ENCODE measurements at regions not wholly inside any gene's neighbourhood (a gene's known extent, or its start where the extent isn't known, plus 50 kb on each side); places are given as distances from the start of the nearest gene placed in this dataset.

- H3K4me3 ChIP-seq (ENCODE audit: low read length in 3 of 3), result no peak overlapping the region
- peaks cover 0 to 4% (median 0%) of the 10 kb centered on the region in 3 donors for H3K9me3 ChIP-seq (ENCODE audit: control insufficient read depth in 3 of 3, low read length in 3 of 3)
- no peaks in the 10 kb centered on the region for H3K4me1 ChIP-seq (ENCODE audit: control insufficient read depth in 3 of 3, insufficient read depth in 3 of 3, low read length in 3 of 3)
- H3K9ac ChIP-seq (ENCODE audit: low read depth in 1 of 3, low read length in 3 of 3), result no peak overlapping the region
- H3K36me3 ChIP-seq (ENCODE audit: control insufficient read depth in 3 of 3, insufficient read depth in 3 of 3, low read length in 3 of 3), result no peaks in the 10 kb centered on the region
- H3K27me3 ChIP-seq (ENCODE audit: control insufficient read depth in 3 of 3, insufficient read depth in 3 of 3, low read length in 3 of 3), result no peaks in the 10 kb centered on the region
- no peak overlapping the region for H3K27ac ChIP-seq (ENCODE audit: low read depth, low read length)
Measured at GRCh38 chr10:129165076-129165720, 301.8 kb upstream of the MGMT start.

- H3K27me3 ChIP-seq (ENCODE audit: control insufficient read depth in 3 of 3, insufficient read depth in 3 of 3, low read length in 3 of 3), result no peaks in the 10 kb centered on the region
- H3K9me3 ChIP-seq (ENCODE audit: control insufficient read depth in 3 of 3, low read length in 3 of 3), result peaks cover 0 to 4% (median 0%) of the 10 kb centered on the region in 3 donors
- no peaks in the 10 kb centered on the region for H3K4me1 ChIP-seq (ENCODE audit: control insufficient read depth in 3 of 3, insufficient read depth in 3 of 3, low read length in 3 of 3)
- no peak overlapping the region for H3K4me3 ChIP-seq (ENCODE audit: low read length in 3 of 3)
- H3K27ac ChIP-seq (ENCODE audit: low read depth, low read length), result no peak overlapping the region
- no peaks in the 10 kb centered on the region for H3K36me3 ChIP-seq (ENCODE audit: control insufficient read depth in 3 of 3, insufficient read depth in 3 of 3, low read length in 3 of 3)
- H3K9ac ChIP-seq (ENCODE audit: low read depth in 1 of 3, low read length in 3 of 3), result no peak overlapping the region
Measured at GRCh38 chr10:129165770-129166169, 301.3 kb upstream of the MGMT start.

GRCh38 chr10:129168660-129169059, 298.4 kb upstream of the MGMT start:
- H3K4me1 ChIP-seq (ENCODE audit: control insufficient read depth in 3 of 3, insufficient read depth in 3 of 3, low read length in 3 of 3), result no peaks in the 10 kb centered on the region
- no peaks in the 10 kb centered on the region for H3K27me3 ChIP-seq (ENCODE audit: control insufficient read depth in 3 of 3, insufficient read depth in 3 of 3, low read length in 3 of 3)
- H3K36me3 ChIP-seq (ENCODE audit: control insufficient read depth in 3 of 3, insufficient read depth in 3 of 3, low read length in 3 of 3), result no peaks in the 10 kb centered on the region
- no peaks in the 10 kb centered on the region for H3K9me3 ChIP-seq (ENCODE audit: control insufficient read depth in 3 of 3, low read length in 3 of 3)
- H3K9ac ChIP-seq (ENCODE audit: low read depth in 1 of 3, low read length in 3 of 3), result no peak overlapping the region
- no peak overlapping the region for H3K27ac ChIP-seq (ENCODE audit: low read depth, low read length)
- no peak overlapping the region for H3K4me3 ChIP-seq (ENCODE audit: low read length in 3 of 3)

GRCh38 chr10:129169115-129169514, 297.9 kb upstream of the MGMT start:
- no peak overlapping the region for H3K4me3 ChIP-seq (ENCODE audit: low read length in 3 of 3)
- no peaks in the 10 kb centered on the region for H3K9me3 ChIP-seq (ENCODE audit: control insufficient read depth in 3 of 3, low read length in 3 of 3)
- H3K27me3 ChIP-seq (ENCODE audit: control insufficient read depth in 3 of 3, insufficient read depth in 3 of 3, low read length in 3 of 3), result no peaks in the 10 kb centered on the region
- no peak overlapping the region for H3K27ac ChIP-seq (ENCODE audit: low read depth, low read length)
- no peaks in the 10 kb centered on the region for H3K36me3 ChIP-seq (ENCODE audit: control insufficient read depth in 3 of 3, insufficient read depth in 3 of 3, low read length in 3 of 3)
- peaks cover 0 to under 1% (median 0%) of the 10 kb centered on the region in 3 donors for H3K4me1 ChIP-seq (ENCODE audit: control insufficient read depth in 3 of 3, insufficient read depth in 3 of 3, low read length in 3 of 3)
- H3K9ac ChIP-seq (ENCODE audit: low read depth in 1 of 3, low read length in 3 of 3), result no peak overlapping the region

- Histone ChIP-seq H3K4me1 (ENCODE audit: control insufficient read depth in 3 of 3, insufficient read depth in 3 of 3, low read length in 3 of 3) (peaks cover 0 to 7% (median 5%) of the 10 kb centered on the region in 3 donors), H3K27ac (ENCODE audit: low read depth, low read length) (no peak overlapping the region), H3K36me3 (ENCODE audit: control insufficient read depth in 3 of 3, insufficient read depth in 3 of 3, low read length in 3 of 3) (no peaks in the 10 kb centered on the region), H3K9me3 (ENCODE audit: control insufficient read depth in 3 of 3, low read length in 3 of 3) (no peaks in the 10 kb centered on the region), H3K9ac (ENCODE audit: low read depth in 1 of 3, low read length in 3 of 3) (no peak overlapping the region), H3K27me3 (ENCODE audit: control insufficient read depth in 3 of 3, insufficient read depth in 3 of 3, low read length in 3 of 3) (no peaks in the 10 kb centered on the region), H3K4me3 (ENCODE audit: low read length in 3 of 3) (no peak overlapping the region)
Measured at GRCh38 chr10:129170812-129171211, 296.2 kb upstream of the MGMT start.

- Histone ChIP-seq H3K9ac (ENCODE audit: low read depth in 1 of 3, low read length in 3 of 3) (no peak overlapping the region), H3K4me1 (ENCODE audit: control insufficient read depth in 3 of 3, insufficient read depth in 3 of 3, low read length in 3 of 3) (peaks cover 0 to 7% (median 5%) of the 10 kb centered on the region in 3 donors), H3K27me3 (ENCODE audit: control insufficient read depth in 3 of 3, insufficient read depth in 3 of 3, low read length in 3 of 3) (no peaks in the 10 kb centered on the region), H3K36me3 (ENCODE audit: control insufficient read depth in 3 of 3, insufficient read depth in 3 of 3, low read length in 3 of 3) (no peaks in the 10 kb centered on the region), H3K27ac (ENCODE audit: low read depth, low read length) (no peak overlapping the region), H3K9me3 (ENCODE audit: control insufficient read depth in 3 of 3, low read length in 3 of 3) (no peaks in the 10 kb centered on the region), H3K4me3 (ENCODE audit: low read length in 3 of 3) (no peak overlapping the region)
Measured at GRCh38 chr10:129171812-129172211, 295.2 kb upstream of the MGMT start.

- Histone ChIP-seq H3K9ac (ENCODE audit: low read depth in 1 of 3, low read length in 3 of 3) (no peak overlapping the region), H3K4me3 (ENCODE audit: low read length in 3 of 3) (no peak overlapping the region), H3K4me1 (ENCODE audit: control insufficient read depth in 3 of 3, insufficient read depth in 3 of 3, low read length in 3 of 3) (peaks cover 0 to 7% (median 5%) of the 10 kb centered on the region in 3 donors), H3K27ac (ENCODE audit: low read depth, low read length) (peak overlapping the region; percentile 33), H3K27me3 (ENCODE audit: control insufficient read depth in 3 of 3, insufficient read depth in 3 of 3, low read length in 3 of 3) (peaks cover 0 to 4% (median 0%) of the 10 kb centered on the region in 3 donors), H3K36me3 (ENCODE audit: control insufficient read depth in 3 of 3, insufficient read depth in 3 of 3, low read length in 3 of 3) (no peaks in the 10 kb centered on the region), H3K9me3 (ENCODE audit: control insufficient read depth in 3 of 3, low read length in 3 of 3) (no peaks in the 10 kb centered on the region)
Measured at GRCh38 chr10:129174232-129175014, 292.6 kb upstream of the MGMT start.

- Histone ChIP-seq H3K27me3 (ENCODE audit: control insufficient read depth in 3 of 3, insufficient read depth in 3 of 3, low read length in 3 of 3) (peaks cover 0 to 4% (median 0%) of the 10 kb centered on the region in 3 donors), H3K27ac (ENCODE audit: low read depth, low read length) (no peak overlapping the region), H3K4me3 (ENCODE audit: low read length in 3 of 3) (no peak overlapping the region)
Measured at GRCh38 chr10:129179245-129179971, 287.6 kb upstream of the MGMT start.

GRCh38 chr10:129179972-129180678, 286.9 kb upstream of the MGMT start:
- Histone ChIP-seq H3K36me3 (ENCODE audit: control insufficient read depth in 3 of 3, insufficient read depth in 3 of 3, low read length in 3 of 3) (no peaks in the 10 kb centered on the region), H3K27me3 (ENCODE audit: control insufficient read depth in 3 of 3, insufficient read depth in 3 of 3, low read length in 3 of 3) (peaks cover 0 to 4% (median 0%) of the 10 kb centered on the region in 3 donors), H3K4me1 (ENCODE audit: control insufficient read depth in 3 of 3, insufficient read depth in 3 of 3, low read length in 3 of 3) (no peaks in the 10 kb centered on the region), H3K9ac (ENCODE audit: low read depth in 1 of 3, low read length in 3 of 3) (no peak overlapping the region), H3K27ac (ENCODE audit: low read depth, low read length) (no peak overlapping the region), H3K4me3 (ENCODE audit: low read length in 3 of 3) (no peak overlapping the region), H3K9me3 (ENCODE audit: control insufficient read depth in 3 of 3, low read length in 3 of 3) (no peaks in the 10 kb centered on the region)

More at GRCh38 chr10:129179245-129179971, 287.6 kb upstream of the MGMT start:
- no peak overlapping the region for H3K9ac ChIP-seq (ENCODE audit: low read depth in 1 of 3, low read length in 3 of 3)
- no peaks in the 10 kb centered on the region for H3K36me3 ChIP-seq (ENCODE audit: control insufficient read depth in 3 of 3, insufficient read depth in 3 of 3, low read length in 3 of 3)
- peaks cover 0 to 5% (median 4%) of the 10 kb centered on the region in 3 donors for H3K4me1 ChIP-seq (ENCODE audit: control insufficient read depth in 3 of 3, insufficient read depth in 3 of 3, low read length in 3 of 3)
- H3K9me3 ChIP-seq (ENCODE audit: control insufficient read depth in 3 of 3, low read length in 3 of 3), result no peaks in the 10 kb centered on the region

Measured in skeletal muscle tissue (tissue), 3 donors.